ENCODE measurements at regions not wholly inside any gene's neighbourhood (a gene's known extent, or its start where the extent isn't known, plus 50 kb on each side); places are given as distances from the start of the nearest gene placed in this dataset.
A peak's percentile ranks its signal among the peaks of the same experiment; 100 is the strongest.

GRCh38 chr4:75118739-75119138 lies 185.8 kb downstream of the PARM1 start:
- DNase-seq (ENCODE audit: low read depth), result no peak

- DNase-seq (ENCODE audit: low read depth), result no peak
Measured at GRCh38 chr4:75110061-75110460, 177.1 kb downstream of the PARM1 start.

DNA sequence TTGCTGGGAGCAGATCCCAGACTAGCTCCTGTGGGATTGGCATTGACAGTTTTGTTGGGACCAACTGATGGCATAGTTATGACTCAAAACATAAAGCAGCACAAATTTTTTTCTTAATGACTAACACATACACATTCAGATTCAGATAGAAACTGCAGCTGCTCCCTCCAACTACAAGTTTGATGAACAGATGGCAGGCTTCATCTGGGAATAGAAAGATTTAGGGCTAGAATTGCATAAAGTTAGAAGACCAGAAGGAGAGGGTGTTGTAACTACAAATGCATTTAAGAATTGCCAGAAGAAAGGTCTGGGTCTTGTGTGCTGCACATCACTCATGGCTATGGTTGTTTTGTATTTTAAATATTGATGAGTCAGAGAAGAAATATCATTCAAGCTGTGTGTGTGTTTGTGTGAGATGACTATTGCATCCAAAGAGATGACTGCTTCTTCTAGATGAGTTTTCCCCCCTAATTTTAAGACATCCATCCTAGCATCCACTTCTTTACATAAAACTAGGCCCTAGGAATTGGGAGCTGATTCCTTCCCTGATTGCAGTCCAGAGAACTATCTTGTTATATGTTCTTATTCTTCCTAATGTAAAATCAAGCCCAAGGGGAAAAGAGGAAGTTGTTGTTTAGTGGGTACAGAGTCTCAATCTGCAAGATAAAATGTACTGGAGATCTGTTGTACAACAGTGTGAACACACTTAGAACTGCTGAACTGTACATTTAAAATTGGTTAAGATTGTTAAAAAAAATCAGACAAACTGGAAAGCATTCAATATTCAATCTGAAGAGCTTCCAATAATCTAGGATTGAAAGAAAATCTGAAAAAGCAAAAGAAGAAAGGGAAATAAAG lies 175.1 kb downstream of the PARM1 start:
- DNase-seq (ENCODE audit: low read depth), result peak; percentile 17

- no peak for DNase-seq (ENCODE audit: low read depth)
Measured at GRCh38 chr4:75102787-75103085, 169.8 kb downstream of the PARM1 start.

GRCh38 chr4:75101906-75102786 lies 169.2 kb downstream of the PARM1 start:
- DNase-seq (ENCODE audit: low read depth), result no peak
